GM12878 (cell line): ENCODE measurements at regions not wholly inside any gene's neighbourhood (a gene's known extent, or its start where the extent isn't known, plus 50 kb on each side); places are given as distances from the start of the nearest gene placed in this dataset.

Source experiments
- ATAC-seq: fragments of 200-7000 bp; cut with Tn5 transposase; 3 replicates; pipeline ENCODE4 v1.9.1; 2020; ENCODE audit warnings: mild to moderate bottlenecking, moderate library complexity
- BruUV-seq: library from RNA; stranded (reverse); fragments of 400-500 nt; replicated peaks from 2 replicates; lab custom pipeline; 2021; lab: Mats Ljungman, UMichigan
- CTCF ChIA-PET: fragments of 300-600 bp; sonication (Branson Sonifier 250); formaldehyde crosslinking; extraction: SDS; loops from one replicate; lab custom pipeline; 2021; ENCODE audit warnings: inconsistent platforms; lab: Yijun Ruan, JAX
- POLR2A ChIA-PET: fragments of 350-600 bp; formaldehyde crosslinking; extraction: SDS; loops from one replicate; lab custom pipeline; 2021; ENCODE audit warnings: inconsistent platforms; lab: Charles Lee
- RAD21 ChIA-PET: fragments of 300-600 bp; sonication (Branson Sonifier 250); formaldehyde crosslinking; loops from one replicate; lab custom pipeline; 2023; ENCODE audit warnings: antibody characterized with exemption; ENCODE audit not compliant: unreplicated experiment; lab: Charles Lee
- SMC1A ChIA-PET: fragments of 300-600 bp; sonication (Branson Sonifier 250); formaldehyde crosslinking; loops from one replicate; lab custom pipeline; 2023; ENCODE audit not compliant: unreplicated experiment, uncharacterized antibody; lab: Charles Lee
- DNase-seq: peaks from one replicate; pipeline ENCODE4 v3.0.0-alpha.2; 2011; ENCODE audit warnings: low read depth, low spot score
- FAIRE-seq: peaks from 3 replicates; lab custom pipeline; 2011; peaks lifted over from hg19 to GRCh38; lab: Jason Lieb, UNC
- H2AFZ ChIP-seq: 2 replicates; pipeline ENCODE4 v1.6.0; 2011; ENCODE audit warnings: low read depth, low read length, control low read depth; ENCODE audit not compliant: control insufficient read depth
- H3K27ac ChIP-seq: 2 replicates; pipeline ENCODE4 v1.5.1; 2011; ENCODE audit warnings: control low read depth; ENCODE audit not compliant: control insufficient read depth, insufficient read depth
- H3K27me3 ChIP-seq, 2 experiments: replicated peaks in 1 of 2; 2 replicates each; pipeline versions ENCODE4 v1.6.0 to v1.6.1; 2011; ENCODE audit warnings: low read length in 1 of 2; ENCODE audit not compliant: control insufficient read depth in 2 of 2, insufficient read depth in 2 of 2
- H3K36me3 ChIP-seq, 2 experiments: 2 replicates each; pipeline ENCODE4 v1.5.1; 2011; ENCODE audit warnings: low read length in 1 of 2; ENCODE audit not compliant: control insufficient read depth in 2 of 2, insufficient read depth in 2 of 2
- H3K4me1 ChIP-seq: 2 replicates; pipeline ENCODE4 v1.6.1; 2011; ENCODE audit warnings: mild to moderate bottlenecking, low read length, moderate library complexity, mixed read lengths; ENCODE audit not compliant: control insufficient read depth, insufficient read depth
- H3K4me2 ChIP-seq: 2 replicates; pipeline ENCODE4 v1.6.0; 2011; ENCODE audit warnings: control low read depth; ENCODE audit not compliant: control insufficient read depth, insufficient read depth
- H3K4me3 ChIP-seq: fragments of 200-600 bp; sonication (generic); 2 replicates; pipeline ENCODE4 v1.5.1; 2016
- H3K79me2 ChIP-seq: 2 replicates; pipeline ENCODE4 v1.6.0; 2011; ENCODE audit warnings: low read length; ENCODE audit not compliant: control insufficient read depth, insufficient read depth
- H3K9ac ChIP-seq: 2 replicates; pipeline ENCODE4 v1.8.0; 2011; ENCODE audit warnings: low read length, control low read depth, mixed read lengths; ENCODE audit not compliant: control insufficient read depth, insufficient read depth
- H3K9me3 ChIP-seq: replicated peaks from 3 replicates; pipeline ENCODE4 v1.5.1; 2011; ENCODE audit warnings: mild to moderate bottlenecking, low read length; ENCODE audit not compliant: control insufficient read depth, insufficient read depth
- H4K20me1 ChIP-seq: 2 replicates; pipeline ENCODE4 v1.6.0; 2011; ENCODE audit not compliant: control insufficient read depth, insufficient read depth
- ATF7 ChIP-seq: fragments of 450-650 bp; IDR thresholded peaks from 2 replicates; pipeline ENCODE4 v1.6.1; 2016; ENCODE audit warnings: low read depth, mild to moderate bottlenecking
- CBFB ChIP-seq: IDR thresholded peaks from 2 replicates; pipeline ENCODE4 v1.6.1; 2016; ENCODE audit warnings: antibody characterized with exemption, low read depth
- HCFC1 ChIP-seq: fragments of 150-350 bp; IDR thresholded peaks from 2 replicates; pipeline ENCODE4 v1.6.1; 2014; ENCODE audit warnings: low read length
- IKZF1 ChIP-seq: fragments of 450-650 bp; conservative IDR thresholded peaks from 2 replicates; pipeline ENCODE4 v1.6.1; 2017; ENCODE audit warnings: antibody characterized with exemption, mild to moderate bottlenecking
- IRF4 ChIP-seq: IDR thresholded peaks from 2 replicates; pipeline ENCODE4 v1.6.1; 2011; ENCODE audit warnings: low read depth, low read length
- PML ChIP-seq: IDR thresholded peaks from 2 replicates; pipeline ENCODE4 v1.6.1; 2012; ENCODE audit warnings: low read length, inconsistent platforms
- ZBTB11 ChIP-seq: fragments of 450-650 bp; formaldehyde crosslinking; IDR thresholded peaks from 2 replicates; pipeline ENCODE4 v1.5.0; 2022; ENCODE audit warnings: mild to moderate bottlenecking, missing genetic modification characterization
- ZBTB4 ChIP-seq: fragments of 450-650 bp; formaldehyde crosslinking; IDR thresholded peaks from 2 replicates; pipeline ENCODE4 v1.4.0; 2022; ENCODE audit warnings: mild to moderate bottlenecking, moderate library complexity
- ZNF274 ChIP-seq: IDR thresholded peaks from one replicate; pipeline ENCODE4 v1.8.0; 2011; ENCODE audit not compliant: insufficient read length, insufficient read depth
- ZZZ3 ChIP-seq: IDR thresholded peaks from 2 replicates; pipeline ENCODE4 v1.6.1; 2011; ENCODE audit warnings: low read depth; ENCODE audit not compliant: control insufficient read depth, insufficient read length
- WGBS: methylation state at CpG from one replicate; pipeline ENCODE4 v1.1.6; 2016; ENCODE audit warnings: low lambda C conversion rate; ENCODE audit not compliant: insufficient replicate concordance, insufficient coverage; ENCODE audit errors: missing lambda C conversion rate; 5-methylcytosine and 5-hydroxymethylcytosine counted together
- in situ Hi-C: fragments of 300-500 bp; cut with MboI; formaldehyde crosslinking; loops from 9 replicates; pipeline ENCODE4 v1.14.3; 2018; ENCODE audit warnings: mixed read lengths
- intact Hi-C: fragments of 100-400 bp; cut with micrococcal nuclease; formaldehyde crosslinking; loops from one replicate; pipeline ENCODE4 v1.14.2; 2022; ENCODE audit not compliant: unreplicated experiment
- TF ChIP-seq, protein P1 (sequence below): fragments of 450-650 bp; IDR thresholded peaks from 2 replicates; pipeline ENCODE4 v1.6.1; 2017; ENCODE audit warnings: antibody characterized with exemption, mild to moderate bottlenecking, moderate library complexity
- TF ChIP-seq, protein P2 (sequence below): IDR thresholded peaks from 2 replicates; pipeline ENCODE4 v1.6.1; 2011; ENCODE audit warnings: low read depth, mild to moderate bottlenecking, low read length, moderate library complexity, borderline replicate concordance; ENCODE audit errors: extremely low read depth

- TF ChIP-seq, protein P1, sequence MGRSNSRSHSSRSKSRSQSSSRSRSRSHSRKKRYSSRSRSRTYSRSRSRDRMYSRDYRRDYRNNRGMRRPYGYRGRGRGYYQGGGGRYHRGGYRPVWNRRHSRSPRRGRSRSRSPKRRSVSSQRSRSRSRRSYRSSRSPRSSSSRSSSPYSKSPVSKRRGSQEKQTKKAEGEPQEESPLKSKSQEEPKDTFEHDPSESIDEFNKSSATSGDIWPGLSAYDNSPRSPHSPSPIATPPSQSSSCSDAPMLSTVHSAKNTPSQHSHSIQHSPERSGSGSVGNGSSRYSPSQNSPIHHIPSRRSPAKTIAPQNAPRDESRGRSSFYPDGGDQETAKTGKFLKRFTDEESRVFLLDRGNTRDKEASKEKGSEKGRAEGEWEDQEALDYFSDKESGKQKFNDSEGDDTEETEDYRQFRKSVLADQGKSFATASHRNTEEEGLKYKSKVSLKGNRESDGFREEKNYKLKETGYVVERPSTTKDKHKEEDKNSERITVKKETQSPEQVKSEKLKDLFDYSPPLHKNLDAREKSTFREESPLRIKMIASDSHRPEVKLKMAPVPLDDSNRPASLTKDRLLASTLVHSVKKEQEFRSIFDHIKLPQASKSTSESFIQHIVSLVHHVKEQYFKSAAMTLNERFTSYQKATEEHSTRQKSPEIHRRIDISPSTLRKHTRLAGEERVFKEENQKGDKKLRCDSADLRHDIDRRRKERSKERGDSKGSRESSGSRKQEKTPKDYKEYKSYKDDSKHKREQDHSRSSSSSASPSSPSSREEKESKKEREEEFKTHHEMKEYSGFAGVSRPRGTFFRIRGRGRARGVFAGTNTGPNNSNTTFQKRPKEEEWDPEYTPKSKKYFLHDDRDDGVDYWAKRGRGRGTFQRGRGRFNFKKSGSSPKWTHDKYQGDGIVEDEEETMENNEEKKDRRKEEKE: no peak
- no peak for TF ChIP-seq HCFC1
- no peak for TF ChIP-seq ZNF274
- TF ChIP-seq, protein P2, sequence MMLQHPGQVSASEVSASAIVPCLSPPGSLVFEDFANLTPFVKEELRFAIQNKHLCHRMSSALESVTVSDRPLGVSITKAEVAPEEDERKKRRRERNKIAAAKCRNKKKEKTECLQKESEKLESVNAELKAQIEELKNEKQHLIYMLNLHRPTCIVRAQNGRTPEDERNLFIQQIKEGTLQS: no peak
- no peak for TF ChIP-seq PML
- TF ChIP-seq ZZZ3: no peak
- TF ChIP-seq, all 136 proteins: peak for 0
Observed at GRCh38 chr13:38173403-38173802, 176.2 kb upstream of the UFM1 start (continued).

- Histone ChIP-seq H3K79me2 (no peaks in the 10 kb centered on the region), H3K27me3 (no peaks in the 10 kb centered on the region), H3K36me3 (no peaks in the 10 kb centered on the region), H2AFZ (no peak overlapping the region), H3K4me3 (no peak overlapping the region), H3K27ac (no peak overlapping the region), H4K20me1 (no peaks in the 10 kb centered on the region), H3K4me2 (peak overlapping the region; percentile 30), H3K9ac (no peak overlapping the region), H3K9me3 (no peaks in the 10 kb centered on the region), H3K4me1 (peaks cover 6% of the 10 kb centered on the region; the same call in 1 of the 2 replicates)
- DNase-seq (peak; percentile 8), ATAC-seq (peak; percentile 75), FAIRE-seq (peak; percentile 64)
- POLR2A ChIA-PET: interaction anchor here (0.7 kb wide), 1 partner anchor 1574 kb away, joined by 3 read pairs; no protein-coding TSS in a partner anchor
- no TSS peak for BruUV-seq
- CTCF ChIA-PET: interaction anchor here (1.2 kb wide), 1 partner anchor 11 kb away, joined by 3 read pairs; no protein-coding TSS in a partner anchor
- intact Hi-C loops (no loop called here), in situ Hi-C loops (no loop called here)
- SMC1A ChIA-PET: no interaction called here
- 0% methylated on average over 1 of the region's 1 CpG for WGBS
- RAD21 ChIA-PET: interaction anchor here (0.6 kb wide), 1 partner anchor 181 kb away, joined by 3 read pairs; no protein-coding TSS in a partner anchor
- TF ChIP-seq ZBTB11 (no peak), ZBTB4 (no peak), ATF7 (0 out of 2 replicates have a peak, but pooled peaks have one; percentile 15), CBFB (0 out of 2 replicates have a peak, but pooled peaks have one; percentile 37), IRF4 (no peak), IKZF1 (peak; percentile 40)
Observed at GRCh38 chr13:38167164-38167822, 182.4 kb upstream of the UFM1 start.
